Suprapubic skin (tissue), 4 donors: ENCODE measurements at regions not wholly inside any gene's neighbourhood (a gene's known extent, or its start where the extent isn't known, plus 50 kb on each side); places are given as distances from the start of the nearest gene placed in this dataset.
"Not testable (repeated sequence)": the region's sequence is repeated elsewhere in the genome, so short reads cannot be mapped to it uniquely, and the experiment has no call there.

Source experiments
- DNase-seq, 2 donors: peaks; one replicate each; pipeline ENCODE4 v3.0.0-alpha.2; 2019; ENCODE audit warnings: low spot score in 2 of 2
- H3K27ac ChIP-seq: fragments of 200-600 bp; sonication (generic); one replicate; pipeline ENCODE4 v1.5.1; 2019
- H3K27me3 ChIP-seq: fragments of 200-600 bp; sonication (generic); one replicate; pipeline ENCODE4 v1.5.1; 2019
- H3K36me3 ChIP-seq: fragments of 200-600 bp; sonication (generic); one replicate; pipeline ENCODE4 v1.5.1; 2019
- H3K4me1 ChIP-seq: fragments of 200-600 bp; sonication (generic); one replicate; pipeline ENCODE4 v1.5.1; 2019
- H3K4me3 ChIP-seq: fragments of 200-600 bp; sonication (generic); one replicate; pipeline ENCODE4 v1.5.1; 2019; ENCODE audit warnings: mild to moderate bottlenecking
- H3K9me3 ChIP-seq: fragments of 200-600 bp; sonication (generic); one replicate; pipeline ENCODE4 v1.5.1; 2019
- CTCF ChIP-seq, 2 donors: fragments of 200-600 bp in 1 of 2; fragments of 450-650 bp in 1 of 2; sonication (generic) in 1 of 2; IDR thresholded peaks; one replicate each; pipeline ENCODE4 v1.5.1; 2016 to 2019; ENCODE audit warnings: antibody characterized with exemption in 2 of 2, mild to moderate bottlenecking in 1 of 2, moderate library complexity in 1 of 2
- EP300 ChIP-seq: sonication (generic); formaldehyde crosslinking; IDR thresholded peaks from one replicate; pipeline ENCODE4 v1.6.1; 2017; ENCODE audit warnings: antibody characterized with exemption
- POLR2A ChIP-seq, 2 donors: fragments of 450-650 bp; IDR thresholded peaks; one replicate each; pipeline ENCODE4 v1.6.1; 2017; ENCODE audit warnings: antibody characterized with exemption in 2 of 2, mild to moderate bottlenecking in 2 of 2, moderate library complexity in 2 of 2
- POLR2AphosphoS5 ChIP-seq, 3 donors: sonication (generic); formaldehyde crosslinking; IDR thresholded peaks; one replicate each; pipeline ENCODE4 v1.6.1; 2017; ENCODE audit warnings: antibody characterized with exemption in 3 of 3
- WGBS: methylation state at CpG from one replicate; pipeline ENCODE4 v1.1.5; 2018; 5-methylcytosine and 5-hydroxymethylcytosine counted together

- no peak overlapping the region for H3K4me3 ChIP-seq
- no peaks in the 10 kb centered on the region for H3K36me3 ChIP-seq
- no peak overlapping the region for H3K27ac ChIP-seq
- TF ChIP-seq CTCF (IDR thresholded peaks at IDR 0.05) (no peak), EP300 (no peak), POLR2A (IDR thresholded peaks at IDR 0.05) (no peak), POLR2AphosphoS5 (IDR thresholded peaks at IDR 0.05) (no peak)
- H3K9me3 ChIP-seq = no peaks in the 10 kb centered on the region
- no peak for DNase-seq
- no peaks in the 10 kb centered on the region for H3K4me1 ChIP-seq
- 69% methylated on average over 4 of the region's 4 CpGs for WGBS
- no peaks in the 10 kb centered on the region for H3K27me3 ChIP-seq
Observed at GRCh38 chr2:217593732-217594131, 409.1 kb downstream of the TNS1 start.

- H3K4me3 ChIP-seq = no peak overlapping the region
- DNase-seq = no peak
- H3K27me3 ChIP-seq = peaks cover 3% of the 10 kb centered on the region
- TF ChIP-seq POLR2AphosphoS5 (IDR thresholded peaks at IDR 0.05) (no peak), EP300 (no peak), POLR2A (IDR thresholded peaks at IDR 0.05) (no peak), CTCF (IDR thresholded peaks at IDR 0.05) (no peak)
- no peaks in the 10 kb centered on the region for H3K9me3 ChIP-seq
- H3K36me3 ChIP-seq = no peaks in the 10 kb centered on the region
- H3K27ac ChIP-seq = no peak overlapping the region
- WGBS = 81% methylated on average over 4 of the region's 4 CpGs
- no peaks in the 10 kb centered on the region for H3K4me1 ChIP-seq
Observed at GRCh38 chr2:217588266-217588665, 414.5 kb downstream of the TNS1 start.

GRCh38 chr2:217585362-217585761 is 417.4 kb downstream of the TNS1 start:
- Histone ChIP-seq H3K27me3 (peaks cover 3% of the 10 kb centered on the region), H3K9me3 (no peaks in the 10 kb centered on the region), H3K4me3 (no peak overlapping the region), H3K36me3 (no peaks in the 10 kb centered on the region), H3K27ac (no peak overlapping the region), H3K4me1 (no peaks in the 10 kb centered on the region)
- 52% methylated on average over 3 of the region's 3 CpGs for WGBS
- DNase-seq = no peak
- no peak for TF ChIP-seq POLR2AphosphoS5 (IDR thresholded peaks at IDR 0.05)

DNA sequence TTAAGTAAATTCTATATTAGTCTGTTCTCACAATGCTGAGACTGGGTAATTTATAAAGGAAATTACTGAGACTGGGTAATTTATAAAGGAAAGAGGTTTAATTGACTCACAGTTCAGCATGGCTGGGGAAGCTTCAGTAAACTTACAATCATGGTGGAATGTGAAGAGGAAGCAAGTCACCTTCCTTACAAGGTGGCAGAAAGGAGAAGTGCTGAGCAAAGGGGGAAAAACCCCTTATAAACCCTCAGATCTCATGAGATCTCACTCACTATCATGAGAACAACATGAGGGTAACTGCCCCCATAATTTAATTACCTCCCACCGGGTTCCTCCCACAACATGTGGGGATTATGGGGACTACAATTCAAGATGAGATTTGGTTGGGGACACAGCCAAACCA is 422.4 kb downstream of the TNS1 start:
- not testable (repeated sequence) for H3K36me3 ChIP-seq, H3K4me3 ChIP-seq, H3K9me3 ChIP-seq, DNase-seq, H3K27me3 ChIP-seq, H3K27ac ChIP-seq, H3K4me1 ChIP-seq
- WGBS = 65% methylated on average over 1 of the region's 1 CpG

DNA sequence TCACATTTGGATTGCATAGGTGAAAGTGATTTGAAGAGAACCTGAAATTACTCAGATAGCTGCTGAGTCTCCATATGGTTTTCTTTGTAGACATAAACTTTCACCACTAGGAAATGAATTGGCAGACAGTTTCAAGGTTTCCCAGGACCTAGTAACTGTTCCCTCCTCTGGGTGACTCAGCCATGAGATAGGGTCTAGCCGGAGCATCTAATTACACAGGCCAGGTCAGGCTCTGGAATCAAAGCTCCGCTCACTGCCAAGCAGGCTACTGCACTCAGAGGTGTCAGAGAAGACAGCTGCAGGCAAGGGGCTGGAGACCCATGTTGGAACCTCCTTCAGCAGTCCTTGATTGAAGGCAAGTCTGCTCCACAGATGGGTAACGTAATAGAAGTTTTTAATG is 429.2 kb downstream of the TNS1 start:
- no peaks in the 10 kb centered on the region for H3K36me3 ChIP-seq
- H3K4me3 ChIP-seq = no peak overlapping the region
- H3K27ac ChIP-seq = no peak overlapping the region
- DNase-seq = no peak
- H3K4me1 ChIP-seq = no peaks in the 10 kb centered on the region
- no peaks in the 10 kb centered on the region for H3K27me3 ChIP-seq
- TF ChIP-seq POLR2A (IDR thresholded peaks at IDR 0.05) (no peak), POLR2AphosphoS5 (IDR thresholded peaks at IDR 0.05) (no peak), EP300 (no peak), CTCF (IDR thresholded peaks at IDR 0.05) (no peak)
- H3K9me3 ChIP-seq = no peaks in the 10 kb centered on the region
- WGBS = 67% methylated on average over 3 of the region's 3 CpGs

- Histone ChIP-seq H3K36me3 (no peaks in the 10 kb centered on the region), H3K27me3 (no peaks in the 10 kb centered on the region), H3K4me1 (peaks cover 3% of the 10 kb centered on the region), H3K9me3 (no peaks in the 10 kb centered on the region), H3K27ac (no peak overlapping the region), H3K4me3 (no peak overlapping the region)
- WGBS = 84% methylated on average over 2 of the region's 2 CpGs
- no peak for DNase-seq
- TF ChIP-seq CTCF (IDR thresholded peaks at IDR 0.05) (no peak), EP300 (no peak)
Observed at GRCh38 chr2:217570394-217570793, 432.4 kb downstream of the TNS1 start.
